SH-SY5Y (cell line): ENCODE measurements at regions not wholly inside any gene's neighbourhood (a gene's known extent, or its start where the extent isn't known, plus 50 kb on each side); places are given as distances from the start of the nearest gene placed in this dataset.

Experiments used
- GATA2 ChIP-seq: IDR thresholded peaks from 2 replicates; pipeline ENCODE4 v1.6.1; 2011; ENCODE audit warnings: mild to moderate bottlenecking, low read depth, low read length
- GATA3 ChIP-seq: IDR thresholded peaks from 2 replicates; pipeline ENCODE4 v1.6.1; 2011; ENCODE audit warnings: low read depth, mild to moderate bottlenecking, low read length, moderate library complexity

- no peak for TF ChIP-seq GATA2
- TF ChIP-seq GATA3 = no peak
These were observed 220.6 kb downstream of the GPAM start for GRCh38 chr10:111962951-111963350.
